ENCODE measurements at regions not wholly inside any gene's neighbourhood (a gene's known extent, or its start where the extent isn't known, plus 50 kb on each side); places are given as distances from the start of the nearest gene placed in this dataset.

GRCh38 chr2:22253171-22253570 is 1129.4 kb downstream of the TDRD15 start:
- Histone ChIP-seq H3K36me3 (no peaks in the 10 kb centered on the region), H3K27me3 (no peaks in the 10 kb centered on the region), H3K4me1 (no peaks in the 10 kb centered on the region), H3K9me3 (no peaks in the 10 kb centered on the region), H3K27ac (no peak overlapping the region), H3K4me3 (no peak overlapping the region)
- intact Hi-C loops (cut with DNase I; ENCODE audit: low total_unique reads), result no loop called here
- TF ChIP-seq, protein P1, sequence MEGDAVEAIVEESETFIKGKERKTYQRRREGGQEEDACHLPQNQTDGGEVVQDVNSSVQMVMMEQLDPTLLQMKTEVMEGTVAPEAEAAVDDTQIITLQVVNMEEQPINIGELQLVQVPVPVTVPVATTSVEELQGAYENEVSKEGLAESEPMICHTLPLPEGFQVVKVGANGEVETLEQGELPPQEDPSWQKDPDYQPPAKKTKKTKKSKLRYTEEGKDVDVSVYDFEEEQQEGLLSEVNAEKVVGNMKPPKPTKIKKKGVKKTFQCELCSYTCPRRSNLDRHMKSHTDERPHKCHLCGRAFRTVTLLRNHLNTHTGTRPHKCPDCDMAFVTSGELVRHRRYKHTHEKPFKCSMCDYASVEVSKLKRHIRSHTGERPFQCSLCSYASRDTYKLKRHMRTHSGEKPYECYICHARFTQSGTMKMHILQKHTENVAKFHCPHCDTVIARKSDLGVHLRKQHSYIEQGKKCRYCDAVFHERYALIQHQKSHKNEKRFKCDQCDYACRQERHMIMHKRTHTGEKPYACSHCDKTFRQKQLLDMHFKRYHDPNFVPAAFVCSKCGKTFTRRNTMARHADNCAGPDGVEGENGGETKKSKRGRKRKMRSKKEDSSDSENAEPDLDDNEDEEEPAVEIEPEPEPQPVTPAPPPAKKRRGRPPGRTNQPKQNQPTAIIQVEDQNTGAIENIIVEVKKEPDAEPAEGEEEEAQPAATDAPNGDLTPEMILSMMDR (IDR thresholded peaks at IDR 0.05), result no peak
- DNase-seq, result no peak

- intact Hi-C loops (cut with DNase I; ENCODE audit: low total_unique reads), result no loop called here
- Histone ChIP-seq H3K4me1 (no peaks in the 10 kb centered on the region), H3K9me3 (no peaks in the 10 kb centered on the region), H3K27ac (no peak overlapping the region), H3K27me3 (no peaks in the 10 kb centered on the region), H3K4me3 (no peak overlapping the region), H3K36me3 (no peaks in the 10 kb centered on the region)
- TF ChIP-seq, protein P1 (IDR thresholded peaks at IDR 0.05), result no peak
- no peak for DNase-seq
These were observed 1123.8 kb upstream of the KLHL29 start for GRCh38 chr2:22261165-22261564.

DNA sequence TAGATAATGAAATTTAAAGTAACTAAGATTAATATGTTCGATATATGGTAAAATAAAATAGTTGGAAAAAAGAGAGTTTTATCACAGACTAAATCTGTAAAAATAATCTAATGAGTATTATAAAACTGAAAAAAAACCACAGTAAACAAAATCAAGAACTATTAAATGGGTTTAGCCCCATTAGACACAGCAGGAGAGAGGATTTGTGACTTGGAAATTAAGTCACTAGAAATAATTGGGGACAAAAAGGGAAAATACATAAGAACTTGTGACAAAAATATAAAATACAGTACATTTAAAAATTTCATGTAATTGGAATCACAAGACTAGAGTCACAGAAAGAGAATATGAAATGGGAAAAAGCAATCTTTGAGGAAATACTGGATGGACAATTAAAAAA is 1114.6 kb upstream of the KLHL29 start:
- no peaks in the 10 kb centered on the region for H3K9me3 ChIP-seq
- intact Hi-C loops (cut with DNase I; ENCODE audit: low total_unique reads), result no loop called here

DNA sequence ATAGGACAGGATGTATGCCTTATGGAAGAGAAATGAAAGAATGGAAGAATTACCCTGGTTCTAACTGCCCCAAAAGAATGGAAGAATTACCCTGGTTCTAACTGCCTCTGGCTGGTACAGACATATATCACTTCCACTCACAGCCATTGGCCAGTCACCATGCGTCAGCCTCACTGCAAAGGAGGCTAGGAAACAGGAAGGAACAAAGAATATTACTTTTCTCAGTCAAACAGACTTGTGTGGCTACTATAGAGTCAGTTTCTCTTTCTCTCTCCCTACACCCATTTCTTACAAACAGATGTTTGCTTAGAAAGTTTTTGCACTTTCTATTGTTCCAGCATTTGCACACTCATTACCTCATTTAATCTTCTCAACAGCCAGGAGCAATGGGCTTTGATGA is 1111.1 kb upstream of the KLHL29 start:
- intact Hi-C loops (cut with DNase I; ENCODE audit: low total_unique reads), result no loop called here
- no peak for DNase-seq

More for the DNA sequence above, 1114.6 kb upstream of the KLHL29 start:
- no peaks in the 10 kb centered on the region for H3K36me3 ChIP-seq
- no peak for DNase-seq
- no peak overlapping the region for H3K4me3 ChIP-seq
- TF ChIP-seq, protein P1 (IDR thresholded peaks at IDR 0.05), result no peak
- no peaks in the 10 kb centered on the region for H3K27me3 ChIP-seq
- H3K4me1 ChIP-seq, result no peaks in the 10 kb centered on the region
- H3K27ac ChIP-seq, result no peak overlapping the region

DNA sequence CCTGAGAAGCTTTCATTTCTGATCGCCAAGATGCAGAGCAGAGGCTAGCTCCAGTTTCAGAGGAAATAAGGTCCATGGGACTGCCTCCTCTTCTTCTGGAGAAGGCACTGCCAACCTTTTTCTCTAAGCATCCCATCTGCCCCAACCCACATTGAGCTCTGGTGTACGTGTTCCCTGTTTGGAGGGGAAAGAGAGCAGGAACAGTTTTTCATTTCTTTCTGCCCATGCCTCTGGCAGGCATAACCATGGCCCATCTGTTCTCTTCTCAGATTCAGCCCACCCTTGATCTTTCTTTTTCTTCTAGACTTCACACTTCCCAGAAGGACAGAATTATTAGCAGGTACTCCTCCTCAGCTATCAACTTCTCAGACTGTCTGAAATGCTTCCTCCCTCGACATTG is 1110.3 kb upstream of the KLHL29 start:
- no peak for DNase-seq
- H3K36me3 ChIP-seq, result no peaks in the 10 kb centered on the region
- H3K27ac ChIP-seq, result no peak overlapping the region
- no peaks in the 10 kb centered on the region for H3K27me3 ChIP-seq
- no peaks in the 10 kb centered on the region for H3K9me3 ChIP-seq
- TF ChIP-seq, protein P1 (IDR thresholded peaks at IDR 0.05), result no peak
- H3K4me3 ChIP-seq, result no peak overlapping the region
- no peaks in the 10 kb centered on the region for H3K4me1 ChIP-seq
- intact Hi-C loops (cut with DNase I; ENCODE audit: low total_unique reads), result no loop called here

More for the DNA sequence above, 1111.1 kb upstream of the KLHL29 start:
- Histone ChIP-seq H3K27me3 (no peaks in the 10 kb centered on the region), H3K4me1 (no peaks in the 10 kb centered on the region), H3K36me3 (no peaks in the 10 kb centered on the region), H3K9me3 (no peaks in the 10 kb centered on the region), H3K27ac (no peak overlapping the region), H3K4me3 (no peak overlapping the region)
- TF ChIP-seq, protein P1 (IDR thresholded peaks at IDR 0.05), result no peak

DNA sequence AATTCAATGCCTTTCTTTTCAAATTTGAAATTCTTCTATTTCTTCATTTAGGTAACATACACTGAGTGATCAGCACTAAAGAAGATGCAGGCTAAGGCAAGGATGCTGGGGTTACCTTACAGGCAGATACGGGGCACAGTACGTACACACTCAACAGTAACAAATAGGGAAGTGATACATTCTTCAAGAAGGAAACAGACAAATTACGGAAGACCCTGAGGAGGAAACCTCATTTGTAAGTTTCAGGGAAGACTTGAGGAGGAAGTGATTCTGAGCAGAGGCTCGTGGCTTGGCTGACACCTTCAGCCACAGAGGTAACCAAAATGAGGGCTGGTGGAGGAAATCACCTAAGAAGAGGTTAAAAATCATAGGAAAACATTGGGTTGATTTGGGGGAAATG is 1108.3 kb upstream of the KLHL29 start:
- Histone ChIP-seq H3K4me1 (no peaks in the 10 kb centered on the region), H3K27me3 (no peaks in the 10 kb centered on the region), H3K9me3 (no peaks in the 10 kb centered on the region), H3K36me3 (no peaks in the 10 kb centered on the region), H3K27ac (no peak overlapping the region), H3K4me3 (no peak overlapping the region)
- DNase-seq, result no peak
- intact Hi-C loops (cut with DNase I; ENCODE audit: low total_unique reads), result no loop called here
- TF ChIP-seq, protein P1 (IDR thresholded peaks at IDR 0.05), result no peak
